DND-41 (cell line): ENCODE measurements at regions not wholly inside any gene's neighbourhood (a gene's known extent, or its start where the extent isn't known, plus 50 kb on each side); places are given as distances from the start of the nearest gene placed in this dataset.
A peak's percentile ranks its signal among the peaks of the same experiment; 100 is the strongest.

Source experiments
- ATAC-seq: fragments of 200-7000 bp; cut with Tn5 transposase; 3 replicates; pipeline ENCODE4 v1.9.1; 2021; ENCODE audit warnings: low read depth; ENCODE audit not compliant: insufficient read depth
- DNase-seq: peaks from one replicate; pipeline ENCODE4 v3.0.0-alpha.2; 2020
- H2AFZ ChIP-seq: 2 replicates; pipeline ENCODE4 v1.6.0; 2012; ENCODE audit warnings: low read depth, low read length
- H3K27ac ChIP-seq: 2 replicates; pipeline ENCODE4 v1.5.1; 2012; ENCODE audit warnings: low read length, inconsistent platforms
- H3K27me3 ChIP-seq: fragments of 200-600 bp; sonication (generic); 2 replicates; pipeline ENCODE4 v1.6.0; 2012; ENCODE audit warnings: low read length, mild to moderate bottlenecking, inconsistent platforms; ENCODE audit not compliant: insufficient read depth, poor library complexity
- H3K36me3 ChIP-seq: 2 replicates; pipeline ENCODE4 v1.5.1; 2012; ENCODE audit warnings: low read length, inconsistent platforms; ENCODE audit not compliant: insufficient read depth
- H3K4me1 ChIP-seq: 2 replicates; pipeline ENCODE4 v1.5.1; 2012; ENCODE audit warnings: mild to moderate bottlenecking, low read length; ENCODE audit not compliant: insufficient read depth
- H3K4me2 ChIP-seq: 2 replicates; pipeline ENCODE4 v1.6.0; 2012; ENCODE audit warnings: mild to moderate bottlenecking, moderate library complexity, low read length, inconsistent platforms; ENCODE audit not compliant: insufficient read depth
- H3K4me3 ChIP-seq, 2 experiments: fragments of 200-600 bp in 1 of 2; shearing (Covaris generic) in 1 of 2; 2 replicates each; pipeline ENCODE4 v1.5.1; 2012 to 2016; ENCODE audit warnings: inconsistent platforms in 2 of 2, low read length in 2 of 2, mild to moderate bottlenecking in 2 of 2, low read depth in 1 of 2, moderate library complexity in 1 of 2
- H3K79me2 ChIP-seq: 2 replicates; pipeline ENCODE4 v1.6.0; 2012; ENCODE audit warnings: low read length, inconsistent platforms; ENCODE audit not compliant: insufficient read depth
- H3K9ac ChIP-seq: 2 replicates; pipeline ENCODE4 v1.6.0; 2012; ENCODE audit warnings: low read depth, mild to moderate bottlenecking, inconsistent platforms, low read length, moderate library complexity
- H3K9me3 ChIP-seq: 2 replicates; pipeline ENCODE4 v1.5.1; 2012; ENCODE audit warnings: low read length, moderate library complexity, mild to moderate bottlenecking, inconsistent platforms; ENCODE audit not compliant: insufficient read depth, severe bottlenecking
- H4K20me1 ChIP-seq: 2 replicates; pipeline ENCODE4 v1.6.0; 2012; ENCODE audit warnings: low read length; ENCODE audit not compliant: insufficient read depth
- CTCF ChIP-seq: IDR thresholded peaks from 2 replicates; pipeline ENCODE4 v1.5.1; 2012; ENCODE audit warnings: borderline replicate concordance, low read length, moderate library complexity, mild to moderate bottlenecking; ENCODE audit not compliant: poor library complexity, severe bottlenecking; ENCODE audit errors: extremely low read depth
- EZH2 ChIP-seq: IDR thresholded peaks from 3 replicates; pipeline ENCODE4 v1.6.1; 2012; ENCODE audit warnings: borderline replicate concordance, low read depth, mild to moderate bottlenecking, moderate library complexity, low read length, inconsistent platforms; ENCODE audit not compliant: severe bottlenecking

DNA sequence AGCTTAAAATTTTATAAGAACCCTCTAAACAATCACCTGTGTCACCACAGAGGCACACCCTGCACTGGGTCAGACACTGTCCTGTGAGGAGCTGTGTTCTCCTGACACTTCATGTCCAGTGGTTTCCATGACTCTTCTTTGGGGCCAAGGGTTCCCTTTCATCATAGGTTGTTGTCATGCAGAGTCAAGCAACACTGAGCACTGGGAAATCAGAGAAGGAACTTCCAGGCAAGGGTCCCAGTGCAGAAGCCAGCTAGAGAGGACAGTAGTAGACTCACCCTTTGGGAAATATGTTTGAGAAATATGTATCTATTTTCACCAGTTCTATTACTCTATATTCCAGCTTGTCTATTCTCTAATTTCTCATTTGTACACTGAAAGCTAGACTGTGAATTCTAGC lies 56.4 kb upstream of the PRSS58 start:
- H4K20me1 ChIP-seq, result no peaks in the 10 kb centered on the region
- H3K4me1 ChIP-seq, result peaks cover 26% of the 10 kb centered on the region
- no peak overlapping the region for H3K4me2 ChIP-seq
- H3K4me3 ChIP-seq, result no peak overlapping the region
- no peak overlapping the region for H2AFZ ChIP-seq
- no peaks in the 10 kb centered on the region for H3K36me3 ChIP-seq
- no peak overlapping the region for H3K9ac ChIP-seq
- DNase-seq, result no peak
- ATAC-seq, result no peak
- TF ChIP-seq EZH2 (no peak), CTCF (no peak)
- no peaks in the 10 kb centered on the region for H3K79me2 ChIP-seq
- no peak overlapping the region for H3K27ac ChIP-seq
- H3K27me3 ChIP-seq, result no peaks in the 10 kb centered on the region
- no peaks in the 10 kb centered on the region for H3K9me3 ChIP-seq

GRCh38 chr7:142313528-142313927 lies 55.7 kb upstream of the PRSS58 start:
- no peaks in the 10 kb centered on the region for H4K20me1 ChIP-seq
- H3K4me2 ChIP-seq, result peak overlapping the region; percentile 32
- TF ChIP-seq CTCF, result no peak
- TF ChIP-seq EZH2, result no peak
- H3K36me3 ChIP-seq, result no peaks in the 10 kb centered on the region
- H3K9ac ChIP-seq, result no peak overlapping the region
- ATAC-seq (peak; percentile 86), DNase-seq (peak; percentile 79)
- peaks cover 32% of the 10 kb centered on the region for H3K4me1 ChIP-seq
- H3K4me3 ChIP-seq, result no peak overlapping the region
- H2AFZ ChIP-seq, result no peak overlapping the region
- no peaks in the 10 kb centered on the region for H3K27me3 ChIP-seq
- peak overlapping the region; percentile 52 for H3K27ac ChIP-seq
- no peaks in the 10 kb centered on the region for H3K9me3 ChIP-seq
- H3K79me2 ChIP-seq, result no peaks in the 10 kb centered on the region

GRCh38 chr7:142311876-142312275 lies 54.0 kb upstream of the PRSS58 start:
- no peak overlapping the region for H3K4me2 ChIP-seq

More at GRCh38 chr7:142311876-142312275, 54.0 kb upstream of the PRSS58 start:
- DNase-seq (no peak), ATAC-seq (no peak)
- Histone ChIP-seq H4K20me1 (no peaks in the 10 kb centered on the region), H3K9me3 (no peaks in the 10 kb centered on the region), H3K36me3 (no peaks in the 10 kb centered on the region), H3K79me2 (no peaks in the 10 kb centered on the region), H3K27me3 (no peaks in the 10 kb centered on the region), H3K27ac (no peak overlapping the region), H3K4me3 (no peak overlapping the region), H2AFZ (no peak overlapping the region), H3K9ac (no peak overlapping the region), H3K4me1 (peaks cover 36% of the 10 kb centered on the region)
- TF ChIP-seq CTCF (no peak), EZH2 (no peak)
